ENCODE measurements at regions not wholly inside any gene's neighbourhood (a gene's known extent, or its start where the extent isn't known, plus 50 kb on each side); places are given as distances from the start of the nearest gene placed in this dataset.

- ChIA-PET CTCF (interaction anchor here (0.6 to 3.2 kb wide), 3 partner anchors 34 to 1561 kb away, joined by 3 to 25 read pairs (median 7); no protein-coding TSS in a partner anchor), POLR2A (no interaction called here)
- peaks cover 0 to 11% (median 5%) of the 10 kb centered on the region in 7 donors for H3K4me1 Mint-ChIP-seq
- peaks cover 0 to 3% (median 0%) of the 10 kb centered on the region in 5 donors for H3K27me3 Mint-ChIP-seq
- H3K36me3 Mint-ChIP-seq = no peaks in the 10 kb centered on the region
- Histone ChIP-seq H3K27me3 (ENCODE audit: control insufficient read depth in 2 of 2, insufficient read depth in 2 of 2, low read length in 2 of 2) (no peaks in the 10 kb centered on the region), H3K27ac (ENCODE audit: low read depth, low read length) (no peak overlapping the region), H3K36me3 (ENCODE audit: control insufficient read depth in 2 of 3, insufficient read depth in 3 of 3, low read length in 3 of 3) (no peaks in the 10 kb centered on the region), H3K9me3 (ENCODE audit: control insufficient read depth in 2 of 3, low read length in 3 of 3) (no peaks in the 10 kb centered on the region), H3K4me1 (ENCODE audit: control insufficient read depth in 2 of 2, insufficient read depth in 2 of 2, low read length in 2 of 2) (no peaks in the 10 kb centered on the region), H3K4me3 (ENCODE audit: low read length) (no peak overlapping the region)
- peaks cover 0 to 4% (median 0%) of the 10 kb centered on the region in 11 donors for H3K9me3 Mint-ChIP-seq
- ATAC-seq (no peak), DNase-seq (no peak)
- no peak overlapping the region for H3K4me3 Mint-ChIP-seq
- intact Hi-C loops (cut with micrococcal nuclease) = no loop called here
- H3K27ac Mint-ChIP-seq = no peak overlapping the region
These were observed 243.2 kb upstream of the USP25 start for GRCh38 chr21:15486460-15487195.

- Histone ChIP-seq H3K36me3 (ENCODE audit: control insufficient read depth in 2 of 3, insufficient read depth in 3 of 3, low read length in 3 of 3) (no peaks in the 10 kb centered on the region), H3K27ac (ENCODE audit: low read depth, low read length) (no peak overlapping the region), H3K27me3 (ENCODE audit: control insufficient read depth in 2 of 2, insufficient read depth in 2 of 2, low read length in 2 of 2) (no peaks in the 10 kb centered on the region), H3K4me1 (ENCODE audit: control insufficient read depth in 2 of 2, insufficient read depth in 2 of 2, low read length in 2 of 2) (no peaks in the 10 kb centered on the region), H3K9me3 (ENCODE audit: control insufficient read depth in 2 of 3, low read length in 3 of 3) (no peaks in the 10 kb centered on the region), H3K4me3 (ENCODE audit: low read length) (no peak overlapping the region)
- ChIA-PET POLR2A (no interaction called here), CTCF (interaction anchor here (0.6 kb wide), 1 partner anchor 1560 kb away, joined by 3 read pairs; no protein-coding TSS in a partner anchor)
- Mint-ChIP-seq H3K9me3 (peaks cover 0 to 4% (median 0%) of the 10 kb centered on the region in 11 donors), H3K27me3 (peaks cover 0 to 3% (median 0%) of the 10 kb centered on the region in 5 donors), H3K27ac (no peak overlapping the region), H3K4me3 (no peak overlapping the region), H3K36me3 (no peaks in the 10 kb centered on the region), H3K4me1 (peaks cover 0 to 11% (median 5%) of the 10 kb centered on the region in 7 donors)
- DNase-seq (no peak), ATAC-seq (no peak)
- intact Hi-C loops (cut with micrococcal nuclease) = no loop called here
These were observed 242.6 kb upstream of the USP25 start for GRCh38 chr21:15487196-15487550.

GRCh38 chr21:15491100-15491499, 238.7 kb upstream of the USP25 start:
- Histone ChIP-seq H3K4me3 (ENCODE audit: low read length) (no peak overlapping the region), H3K4me1 (ENCODE audit: control insufficient read depth in 2 of 2, insufficient read depth in 2 of 2, low read length in 2 of 2) (no peaks in the 10 kb centered on the region), H3K9me3 (ENCODE audit: control insufficient read depth in 2 of 3, low read length in 3 of 3) (no peaks in the 10 kb centered on the region), H3K27me3 (ENCODE audit: control insufficient read depth in 2 of 2, insufficient read depth in 2 of 2, low read length in 2 of 2) (no peaks in the 10 kb centered on the region), H3K36me3 (ENCODE audit: control insufficient read depth in 2 of 3, insufficient read depth in 3 of 3, low read length in 3 of 3) (no peaks in the 10 kb centered on the region), H3K27ac (ENCODE audit: low read depth, low read length) (no peak overlapping the region)
- no peak for ATAC-seq
- Mint-ChIP-seq H3K4me3 (no peak overlapping the region), H3K9me3 (peaks cover 0 to 4% (median 0%) of the 10 kb centered on the region in 11 donors), H3K4me1 (peaks cover 0 to 6% (median 0%) of the 10 kb centered on the region in 7 donors), H3K27ac (no peak overlapping the region), H3K27me3 (peaks cover 0 to 2% (median 0%) of the 10 kb centered on the region in 5 donors), H3K36me3 (no peaks in the 10 kb centered on the region)
- DNase-seq = no peak
- POLR2A ChIA-PET = no interaction called here
- intact Hi-C loops (cut with micrococcal nuclease) = no loop called here
- CTCF ChIA-PET = no interaction called here

DNA sequence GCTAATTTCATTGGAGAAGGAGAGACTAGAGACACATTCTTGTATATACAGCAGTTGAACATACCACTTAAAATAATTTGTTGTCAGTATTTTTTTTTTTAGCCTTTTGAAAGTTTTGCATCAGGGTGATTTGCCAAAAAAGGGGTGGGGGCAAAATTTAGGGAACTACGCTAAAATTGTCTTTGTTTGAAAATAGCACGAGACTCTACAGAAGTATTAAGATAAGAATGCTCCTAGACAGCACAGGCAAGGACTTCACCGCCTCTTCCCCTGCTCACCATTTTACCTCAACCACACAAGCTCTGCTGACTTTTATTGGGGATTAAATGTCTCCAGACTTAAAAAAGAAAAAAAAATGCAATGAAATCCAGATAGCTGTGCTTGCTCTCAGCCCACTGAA, 236.1 kb upstream of the USP25 start:
- Histone ChIP-seq H3K27me3 (ENCODE audit: control insufficient read depth in 2 of 2, insufficient read depth in 2 of 2, low read length in 2 of 2) (no peaks in the 10 kb centered on the region), H3K27ac (ENCODE audit: low read depth, low read length) (no peak overlapping the region), H3K36me3 (ENCODE audit: control insufficient read depth in 2 of 3, insufficient read depth in 3 of 3, low read length in 3 of 3) (no peaks in the 10 kb centered on the region), H3K4me3 (ENCODE audit: low read length) (no peak overlapping the region), H3K4me1 (ENCODE audit: control insufficient read depth in 2 of 2, insufficient read depth in 2 of 2, low read length in 2 of 2) (no peaks in the 10 kb centered on the region), H3K9me3 (ENCODE audit: control insufficient read depth in 2 of 3, low read length in 3 of 3) (no peaks in the 10 kb centered on the region)
- intact Hi-C loops (cut with micrococcal nuclease) = no loop called here
- ChIA-PET CTCF (interaction anchor here (0.5 to 2.3 kb wide), 5 partner anchors 9 to 455 kb away, joined by 3 to 6 read pairs (median 3); no protein-coding TSS in a partner anchor), POLR2A (interaction anchor here (0.9 kb wide), 1 partner anchor 13 kb away, joined by 3 read pairs; no protein-coding TSS in a partner anchor)
- Mint-ChIP-seq H3K27ac (no peak overlapping the region), H3K36me3 (no peaks in the 10 kb centered on the region), H3K9me3 (peaks cover 0 to 4% (median 0%) of the 10 kb centered on the region in 11 donors), H3K27me3 (peaks cover 0 to 2% (median 0%) of the 10 kb centered on the region in 5 donors), H3K4me1 (peaks cover 0 to 6% (median 0%) of the 10 kb centered on the region in 7 donors), H3K4me3 (no peak overlapping the region)
- ATAC-seq = no peak
- DNase-seq = no peak

DNA sequence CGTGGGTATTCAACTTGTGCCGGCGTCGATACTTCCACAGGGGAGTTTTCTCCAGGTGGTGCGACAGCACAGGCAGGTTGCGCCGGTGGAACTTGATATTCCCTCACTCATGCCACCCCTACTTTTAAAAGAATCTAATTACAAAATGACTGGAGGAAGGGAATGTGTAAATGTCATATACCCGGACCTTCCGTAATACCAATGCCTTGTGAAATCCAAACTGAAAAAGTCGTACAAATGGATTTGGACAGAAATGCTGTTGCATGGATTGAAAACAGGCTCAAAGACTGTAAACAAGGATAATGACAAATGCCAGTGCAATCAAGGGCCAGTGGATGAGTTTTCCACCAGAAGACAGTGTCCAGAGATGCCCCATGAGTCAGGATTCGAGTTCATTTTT, 235.3 kb upstream of the USP25 start:
- no peak overlapping the region for H3K27ac Mint-ChIP-seq
- peaks cover 0 to 4% (median 0%) of the 10 kb centered on the region in 11 donors for H3K9me3 Mint-ChIP-seq
- ChIA-PET CTCF (interaction anchor here (1.0 to 2.3 kb wide), 4 partner anchors 8 to 89 kb away, joined by 3 to 6 read pairs (median 4); no protein-coding TSS in a partner anchor), POLR2A (no interaction called here)
- no peaks in the 10 kb centered on the region for H3K9me3 ChIP-seq (ENCODE audit: control insufficient read depth in 2 of 3, low read length in 3 of 3)
- DNase-seq (no peak), ATAC-seq (no peak)
- no peaks in the 10 kb centered on the region for H3K36me3 Mint-ChIP-seq
- no peaks in the 10 kb centered on the region for H3K4me1 ChIP-seq (ENCODE audit: control insufficient read depth in 2 of 2, insufficient read depth in 2 of 2, low read length in 2 of 2)
- H3K27me3 Mint-ChIP-seq = peaks cover 0 to 2% (median 0%) of the 10 kb centered on the region in 5 donors
- H3K4me3 Mint-ChIP-seq = no peak overlapping the region
- intact Hi-C loops (cut with micrococcal nuclease) = no loop called here
- peaks cover 0 to 6% (median 0%) of the 10 kb centered on the region in 7 donors for H3K4me1 Mint-ChIP-seq
- H3K27ac ChIP-seq (ENCODE audit: low read depth, low read length) = no peak overlapping the region
- no peaks in the 10 kb centered on the region for H3K27me3 ChIP-seq (ENCODE audit: control insufficient read depth in 2 of 2, insufficient read depth in 2 of 2, low read length in 2 of 2)
- H3K4me3 ChIP-seq (ENCODE audit: low read length) = no peak overlapping the region
- no peaks in the 10 kb centered on the region for H3K36me3 ChIP-seq (ENCODE audit: control insufficient read depth in 2 of 3, insufficient read depth in 3 of 3, low read length in 3 of 3)

DNA sequence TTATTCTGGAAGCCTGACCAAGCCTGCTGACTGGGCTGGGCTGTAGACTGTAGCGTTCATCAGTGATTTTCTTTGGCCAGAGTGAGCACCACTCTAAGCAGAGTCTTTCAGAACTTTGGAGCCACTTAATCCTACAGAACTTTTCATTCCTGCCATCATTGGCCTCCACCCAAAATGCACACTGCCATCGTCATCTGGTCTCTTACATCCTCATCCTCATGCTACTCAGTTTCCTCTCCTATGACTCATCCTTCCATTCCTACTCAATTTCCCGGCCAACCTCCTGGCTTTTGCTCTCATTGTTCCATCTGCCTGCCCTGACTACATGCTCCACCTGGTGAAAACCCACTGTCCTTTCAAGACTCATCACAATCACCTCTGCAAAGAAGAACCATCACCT, 233.8 kb upstream of the USP25 start:
- no peak for DNase-seq
- Mint-ChIP-seq H3K27ac (no peak overlapping the region), H3K4me3 (no peak overlapping the region), H3K9me3 (peaks cover 0 to 3% (median 0%) of the 10 kb centered on the region in 11 donors), H3K36me3 (no peaks in the 10 kb centered on the region), H3K4me1 (peaks cover 0 to 8% (median 2%) of the 10 kb centered on the region in 7 donors), H3K27me3 (peaks cover 0 to 3% (median 0%) of the 10 kb centered on the region in 5 donors)
- ATAC-seq = no peak
- Histone ChIP-seq H3K27me3 (ENCODE audit: control insufficient read depth in 2 of 2, insufficient read depth in 2 of 2, low read length in 2 of 2) (no peaks in the 10 kb centered on the region), H3K4me1 (ENCODE audit: control insufficient read depth in 2 of 2, insufficient read depth in 2 of 2, low read length in 2 of 2) (no peaks in the 10 kb centered on the region), H3K4me3 (ENCODE audit: low read length) (no peak overlapping the region), H3K9me3 (ENCODE audit: control insufficient read depth in 2 of 3, low read length in 3 of 3) (no peaks in the 10 kb centered on the region), H3K27ac (ENCODE audit: low read depth, low read length) (no peak overlapping the region), H3K36me3 (ENCODE audit: control insufficient read depth in 2 of 3, insufficient read depth in 3 of 3, low read length in 3 of 3) (no peaks in the 10 kb centered on the region)
- ChIA-PET CTCF (interaction anchor here (1.1 to 2.3 kb wide), 2 partner anchors 13 to 14 kb away, joined by 3 to 5 read pairs; no protein-coding TSS in a partner anchor), POLR2A (no interaction called here)
- intact Hi-C loops (cut with micrococcal nuclease) = no loop called here
